ENCODE measurements at regions not wholly inside any gene's neighbourhood (a gene's known extent, or its start where the extent isn't known, plus 50 kb on each side); places are given as distances from the start of the nearest gene placed in this dataset.

DNA sequence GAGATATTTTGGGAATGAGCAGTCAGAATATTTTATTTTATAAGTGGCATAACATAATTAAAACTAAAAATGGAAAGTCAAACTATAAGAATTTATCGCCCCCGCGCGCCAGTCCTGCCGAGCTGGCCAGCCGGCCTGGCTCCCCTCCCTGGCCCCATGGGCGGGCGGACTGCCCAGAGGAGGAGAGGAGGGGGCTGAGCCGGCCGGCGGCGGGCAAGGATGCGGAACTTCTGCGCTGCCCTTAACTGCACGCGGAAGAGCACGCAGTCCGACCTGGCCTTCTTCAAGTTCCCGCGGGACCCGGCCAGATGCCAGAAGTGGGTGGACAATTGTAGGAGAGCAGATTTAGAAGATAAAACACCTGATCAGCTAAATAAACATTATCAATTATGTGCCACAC, 96.8 kb downstream of the DKK1 start:
- peak in 1 of 5 donors; percentile 59 for DNase-seq
- no peak overlapping the region for H3K4me3 ChIP-seq
- 80 to 94% (median 87%) methylated on average over 20 to 21 of the region's 21 CpGs for WGBS, 4 donors

DNA sequence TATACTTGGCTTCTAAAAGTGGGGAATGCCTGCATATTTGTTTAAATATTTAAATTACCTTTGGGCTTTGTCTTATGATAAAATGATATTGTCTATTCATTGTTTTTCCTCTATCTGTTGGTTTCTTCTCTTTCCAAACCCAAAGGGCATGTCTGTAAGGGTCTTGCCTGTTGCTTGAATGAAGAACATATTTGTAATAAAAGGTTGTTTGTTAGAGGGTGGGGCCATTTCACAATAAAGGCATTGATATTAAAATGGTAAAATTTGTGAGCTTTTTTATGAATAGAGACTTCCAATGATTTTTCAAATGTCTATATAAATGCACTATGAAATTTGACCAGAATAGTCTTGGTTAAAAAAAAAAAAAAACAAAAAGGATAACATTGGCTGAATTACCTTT, 105.2 kb downstream of the DKK1 start:
- intact Hi-C loops (cut with DNase I), result no loop called here
- no peaks in the 10 kb centered on the region for H3K4me1 ChIP-seq
- ATAC-seq (no peak), DNase-seq (no peak)
- H3K27ac ChIP-seq, result no peak overlapping the region
- TF ChIP-seq, protein P1, sequence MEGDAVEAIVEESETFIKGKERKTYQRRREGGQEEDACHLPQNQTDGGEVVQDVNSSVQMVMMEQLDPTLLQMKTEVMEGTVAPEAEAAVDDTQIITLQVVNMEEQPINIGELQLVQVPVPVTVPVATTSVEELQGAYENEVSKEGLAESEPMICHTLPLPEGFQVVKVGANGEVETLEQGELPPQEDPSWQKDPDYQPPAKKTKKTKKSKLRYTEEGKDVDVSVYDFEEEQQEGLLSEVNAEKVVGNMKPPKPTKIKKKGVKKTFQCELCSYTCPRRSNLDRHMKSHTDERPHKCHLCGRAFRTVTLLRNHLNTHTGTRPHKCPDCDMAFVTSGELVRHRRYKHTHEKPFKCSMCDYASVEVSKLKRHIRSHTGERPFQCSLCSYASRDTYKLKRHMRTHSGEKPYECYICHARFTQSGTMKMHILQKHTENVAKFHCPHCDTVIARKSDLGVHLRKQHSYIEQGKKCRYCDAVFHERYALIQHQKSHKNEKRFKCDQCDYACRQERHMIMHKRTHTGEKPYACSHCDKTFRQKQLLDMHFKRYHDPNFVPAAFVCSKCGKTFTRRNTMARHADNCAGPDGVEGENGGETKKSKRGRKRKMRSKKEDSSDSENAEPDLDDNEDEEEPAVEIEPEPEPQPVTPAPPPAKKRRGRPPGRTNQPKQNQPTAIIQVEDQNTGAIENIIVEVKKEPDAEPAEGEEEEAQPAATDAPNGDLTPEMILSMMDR (IDR thresholded peaks at IDR 0.05), result no peak
- no peak for TF ChIP-seq POLR2A (IDR thresholded peaks at IDR 0.05)
- no peaks in the 10 kb centered on the region for H3K9me3 ChIP-seq
- no peaks in the 10 kb centered on the region for H3K36me3 ChIP-seq
- H3K4me3 ChIP-seq, result no peak overlapping the region
- H3K27me3 ChIP-seq, result no peaks in the 10 kb centered on the region

More for the DNA sequence above, 96.8 kb downstream of the DKK1 start:
- no peak for ATAC-seq
- H3K36me3 ChIP-seq, result no peaks in the 10 kb centered on the region
- intact Hi-C loops (cut with DNase I), result no loop called here
- no peaks in the 10 kb centered on the region for H3K4me1 ChIP-seq
- peaks cover 0 to 7% (median 0%) of the 10 kb centered on the region in 9 donors for H3K27me3 ChIP-seq
- TF ChIP-seq, protein P1 (IDR thresholded peaks at IDR 0.05), result no peak
- no peak for TF ChIP-seq POLR2A (IDR thresholded peaks at IDR 0.05)
- no peaks in the 10 kb centered on the region for H3K9me3 ChIP-seq
- no peak overlapping the region for H3K27ac ChIP-seq

DNA sequence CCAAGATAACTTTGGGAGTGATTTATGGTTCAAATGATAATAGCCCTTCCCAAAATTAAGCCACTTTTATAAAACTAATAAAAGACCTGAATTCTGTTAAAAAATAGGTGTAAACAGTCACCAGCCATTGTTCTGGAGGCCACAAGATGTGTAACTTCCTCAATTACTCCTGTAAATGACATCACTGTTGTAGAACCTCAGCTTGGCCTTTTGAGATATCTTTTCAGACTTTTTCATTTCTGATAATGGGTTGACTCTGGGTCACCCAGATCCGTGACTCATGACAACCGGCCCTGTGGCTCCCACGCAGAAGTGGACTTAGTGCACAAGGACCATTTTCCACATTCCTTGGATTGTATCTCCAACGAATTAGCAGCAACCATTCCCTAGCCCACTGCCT, 106.6 kb downstream of the DKK1 start:
- H3K4me3 ChIP-seq, result no peak overlapping the region
- H3K27ac ChIP-seq, result no peak overlapping the region
- H3K27me3 ChIP-seq, result no peaks in the 10 kb centered on the region
- intact Hi-C loops (cut with DNase I), result no loop called here
- H3K4me1 ChIP-seq, result no peaks in the 10 kb centered on the region
- TF ChIP-seq, protein P1 (IDR thresholded peaks at IDR 0.05), result no peak
- no peak for TF ChIP-seq POLR2A (IDR thresholded peaks at IDR 0.05)
- ATAC-seq (no peak), DNase-seq (no peak)
- no peaks in the 10 kb centered on the region for H3K36me3 ChIP-seq
- H3K9me3 ChIP-seq, result no peaks in the 10 kb centered on the region
- 39 to 64% (median 55%) methylated on average over 4 of the region's 4 CpGs for WGBS, 4 donors

DNA sequence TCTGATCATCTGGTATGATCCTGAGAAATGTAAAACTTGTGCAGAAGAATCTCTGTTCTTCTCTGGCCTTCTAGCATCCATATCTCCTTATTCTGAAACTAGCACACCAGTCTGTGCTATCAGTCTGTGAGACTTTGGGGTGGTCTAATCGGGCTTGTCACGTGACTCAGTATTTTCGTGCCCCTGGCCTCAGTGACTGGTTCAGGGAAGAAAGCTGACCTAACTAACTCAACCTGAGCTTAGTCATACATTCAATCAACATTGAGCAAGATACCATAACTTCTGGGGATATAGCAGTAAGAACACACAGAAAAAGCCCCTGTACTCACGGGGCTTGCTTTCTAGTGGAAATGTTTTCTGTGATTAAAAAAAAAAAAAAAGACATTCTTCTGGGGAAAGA, 109.3 kb downstream of the DKK1 start:
- intact Hi-C loops (cut with DNase I), result no loop called here
- no peak overlapping the region for H3K27ac ChIP-seq
- no peak for DNase-seq
- TF ChIP-seq, protein P1 (IDR thresholded peaks at IDR 0.05), result no peak
- TF ChIP-seq POLR2A (IDR thresholded peaks at IDR 0.05), result no peak
- no peaks in the 10 kb centered on the region for H3K36me3 ChIP-seq
- H3K4me1 ChIP-seq, result no peaks in the 10 kb centered on the region
- no peak for ATAC-seq
- no peaks in the 10 kb centered on the region for H3K27me3 ChIP-seq
- WGBS, 4 donors, result 69 to 78% (median 74%) methylated on average over 4 of the region's 4 CpGs
- H3K4me3 ChIP-seq, result no peak overlapping the region
- H3K9me3 ChIP-seq, result no peaks in the 10 kb centered on the region
